ENCODE measurements at regions not wholly inside any gene's neighbourhood (a gene's known extent, or its start where the extent isn't known, plus 50 kb on each side); places are given as distances from the start of the nearest gene placed in this dataset.

- no peak for DNase-seq (ENCODE audit: extremely low read depth, insufficient read length)
- no peaks in the 10 kb centered on the region for H3K36me3 ChIP-seq (ENCODE audit: control insufficient read depth, insufficient read depth, low read length)
- H3K4me3 ChIP-seq (replicated peaks; ENCODE audit: low read depth, low read length), result no peak overlapping the region
- H3K27me3 ChIP-seq (replicated peaks; ENCODE audit: control insufficient read depth, insufficient read depth, low read length), result no peaks in the 10 kb centered on the region; the same call in 1 of the 2 replicates
- TF ChIP-seq CTCF (IDR thresholded peaks at IDR 0.05; ENCODE audit: insufficient read depth, low read length, poor library complexity, severe bottlenecking), result no peak
Observed at GRCh38 chr9:18261181-18261580, 212.8 kb upstream of the ADAMTSL1 start.

GRCh38 chr9:18263377-18263776, 210.6 kb upstream of the ADAMTSL1 start:
- no peak overlapping the region for H3K4me3 ChIP-seq (replicated peaks; ENCODE audit: low read depth, low read length)
- H3K36me3 ChIP-seq (ENCODE audit: control insufficient read depth, insufficient read depth, low read length), result no peaks in the 10 kb centered on the region
- no peak for TF ChIP-seq CTCF (IDR thresholded peaks at IDR 0.05; ENCODE audit: insufficient read depth, low read length, poor library complexity, severe bottlenecking)
- no peaks in the 10 kb centered on the region; the same call in 1 of the 2 replicates for H3K27me3 ChIP-seq (replicated peaks; ENCODE audit: control insufficient read depth, insufficient read depth, low read length)
- DNase-seq (ENCODE audit: extremely low read depth, insufficient read length), result no peak

- TF ChIP-seq CTCF (IDR thresholded peaks at IDR 0.05; ENCODE audit: insufficient read depth, low read length, poor library complexity, severe bottlenecking), result no peak
- Histone ChIP-seq H3K36me3 (ENCODE audit: control insufficient read depth, insufficient read depth, low read length) (no peaks in the 10 kb centered on the region), H3K27me3 (replicated peaks; ENCODE audit: control insufficient read depth, insufficient read depth, low read length) (no peaks in the 10 kb centered on the region), H3K4me3 (replicated peaks; ENCODE audit: low read depth, low read length) (no peak overlapping the region)
- no peak for DNase-seq (ENCODE audit: extremely low read depth, insufficient read length)
Observed at GRCh38 chr9:18268381-18268780, 205.6 kb upstream of the ADAMTSL1 start.

- DNase-seq (ENCODE audit: extremely low read depth, insufficient read length), result no peak
- Histone ChIP-seq H3K36me3 (ENCODE audit: control insufficient read depth, insufficient read depth, low read length) (no peaks in the 10 kb centered on the region), H3K4me3 (replicated peaks; ENCODE audit: low read depth, low read length) (no peak overlapping the region), H3K27me3 (replicated peaks; ENCODE audit: control insufficient read depth, insufficient read depth, low read length) (no peaks in the 10 kb centered on the region)
- TF ChIP-seq CTCF (IDR thresholded peaks at IDR 0.05; ENCODE audit: insufficient read depth, low read length, poor library complexity, severe bottlenecking), result no peak
Observed at GRCh38 chr9:18269561-18269960, 204.4 kb upstream of the ADAMTSL1 start.

- DNase-seq (ENCODE audit: extremely low read depth, insufficient read length), result no peak
- Histone ChIP-seq H3K27me3 (replicated peaks; ENCODE audit: control insufficient read depth, insufficient read depth, low read length) (no peaks in the 10 kb centered on the region), H3K36me3 (ENCODE audit: control insufficient read depth, insufficient read depth, low read length) (no peaks in the 10 kb centered on the region), H3K4me3 (replicated peaks; ENCODE audit: low read depth, low read length) (no peak overlapping the region)
- no peak for TF ChIP-seq CTCF (IDR thresholded peaks at IDR 0.05; ENCODE audit: insufficient read depth, low read length, poor library complexity, severe bottlenecking)
Observed at GRCh38 chr9:18274693-18275092, 199.3 kb upstream of the ADAMTSL1 start.

- Histone ChIP-seq H3K27me3 (replicated peaks; ENCODE audit: control insufficient read depth, insufficient read depth, low read length) (no peaks in the 10 kb centered on the region), H3K4me3 (replicated peaks; ENCODE audit: low read depth, low read length) (no peak overlapping the region), H3K36me3 (ENCODE audit: control insufficient read depth, insufficient read depth, low read length) (no peaks in the 10 kb centered on the region)
- TF ChIP-seq CTCF (IDR thresholded peaks at IDR 0.05; ENCODE audit: insufficient read depth, low read length, poor library complexity, severe bottlenecking), result no peak
- no peak for DNase-seq (ENCODE audit: extremely low read depth, insufficient read length)
Observed at GRCh38 chr9:18275313-18275990, 198.5 kb upstream of the ADAMTSL1 start.

Data from GM06990 (cell line).